ENCODE measurements at regions not wholly inside any gene's neighbourhood (a gene's known extent, or its start where the extent isn't known, plus 50 kb on each side); places are given as distances from the start of the nearest gene placed in this dataset.

DNA sequence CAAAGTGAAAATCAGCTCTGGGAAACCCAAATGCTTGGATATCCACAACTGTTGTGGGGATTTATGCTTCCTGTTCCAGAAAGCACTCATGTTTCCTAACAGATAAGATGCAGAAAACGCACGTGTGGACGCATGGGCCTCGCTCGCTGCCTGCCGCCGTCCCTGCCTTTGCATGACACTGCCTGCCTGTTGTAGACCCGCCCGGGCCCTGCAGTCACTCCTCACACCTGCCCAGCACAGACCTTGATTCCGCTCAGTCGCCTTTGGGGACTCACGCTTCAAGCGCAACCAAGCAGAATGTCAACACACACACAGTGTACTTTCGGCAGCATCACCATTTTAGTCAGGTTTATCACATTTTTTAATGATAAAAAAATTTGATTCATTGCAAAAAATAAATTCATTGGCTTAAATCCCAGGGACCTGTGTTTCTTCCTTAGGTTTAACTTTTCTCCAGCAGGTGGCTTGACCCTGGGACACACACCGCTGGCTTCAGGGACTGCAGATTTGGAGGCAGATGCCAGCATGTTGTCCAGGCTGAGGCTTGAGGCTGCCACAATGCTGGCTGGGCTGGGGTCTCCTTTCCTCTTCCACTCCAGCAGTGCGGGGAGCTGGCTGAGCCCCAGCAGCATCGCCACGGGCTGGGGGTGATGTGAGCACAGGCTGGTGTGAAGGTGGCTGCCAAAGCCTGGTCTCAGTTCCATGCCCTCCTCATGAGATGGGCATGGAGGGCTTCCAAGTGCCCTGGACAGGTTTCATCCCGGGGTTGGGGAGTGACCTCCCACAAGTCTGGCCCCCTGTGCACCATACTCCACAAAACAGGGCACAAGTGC, 416.9 kb upstream of the IRX4 start:
- Histone ChIP-seq H3K9me3 (ENCODE audit: control insufficient read depth, insufficient read depth, low read depth, low read length) (no peaks in the 10 kb centered on the region), H3K27me3 (ENCODE audit: control insufficient read depth, insufficient read depth, low read length) (no peaks in the 10 kb centered on the region), H3K4me3 (ENCODE audit: low read depth, low read length) (no peak overlapping the region), H3K36me3 (ENCODE audit: control insufficient read depth, insufficient read depth, low read length) (no peaks in the 10 kb centered on the region), H3K27ac (ENCODE audit: low read depth, low read length) (no peak overlapping the region), H3K9ac (ENCODE audit: low read length) (no peak overlapping the region), H3K4me1 (ENCODE audit: control insufficient read depth, insufficient read depth, low read length) (peaks cover 15% of the 10 kb centered on the region)

DNA sequence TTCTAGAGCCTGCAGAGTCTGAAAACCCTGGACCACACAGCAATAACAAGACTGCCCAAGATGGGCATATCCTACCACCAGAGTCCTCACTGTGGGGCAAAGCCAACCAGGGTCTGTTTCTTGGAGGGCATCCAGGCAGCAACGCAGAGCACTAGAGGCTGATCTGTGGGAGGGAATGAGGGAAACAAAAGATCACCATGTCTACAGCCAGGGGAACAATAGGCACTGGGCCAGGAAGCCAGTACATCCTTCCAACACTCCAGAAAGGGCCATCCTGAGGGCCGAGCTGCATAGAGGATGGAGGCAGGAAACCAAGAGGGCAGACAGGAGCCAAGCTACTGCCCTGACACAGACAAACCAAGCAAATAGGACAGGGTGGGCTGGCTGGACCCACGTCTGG, 416.1 kb upstream of the IRX4 start:
- no peaks in the 10 kb centered on the region for H3K9me3 ChIP-seq (ENCODE audit: control insufficient read depth, insufficient read depth, low read depth, low read length)
- no peak overlapping the region for H3K4me3 ChIP-seq (ENCODE audit: low read depth, low read length)
- H3K36me3 ChIP-seq (ENCODE audit: control insufficient read depth, insufficient read depth, low read length): no peaks in the 10 kb centered on the region
- H3K27ac ChIP-seq (ENCODE audit: low read depth, low read length): no peak overlapping the region
- H3K4me1 ChIP-seq (ENCODE audit: control insufficient read depth, insufficient read depth, low read length): peaks cover 15% of the 10 kb centered on the region
- H3K9ac ChIP-seq (ENCODE audit: low read length): no peak overlapping the region
- no peaks in the 10 kb centered on the region for H3K27me3 ChIP-seq (ENCODE audit: control insufficient read depth, insufficient read depth, low read length)

DNA sequence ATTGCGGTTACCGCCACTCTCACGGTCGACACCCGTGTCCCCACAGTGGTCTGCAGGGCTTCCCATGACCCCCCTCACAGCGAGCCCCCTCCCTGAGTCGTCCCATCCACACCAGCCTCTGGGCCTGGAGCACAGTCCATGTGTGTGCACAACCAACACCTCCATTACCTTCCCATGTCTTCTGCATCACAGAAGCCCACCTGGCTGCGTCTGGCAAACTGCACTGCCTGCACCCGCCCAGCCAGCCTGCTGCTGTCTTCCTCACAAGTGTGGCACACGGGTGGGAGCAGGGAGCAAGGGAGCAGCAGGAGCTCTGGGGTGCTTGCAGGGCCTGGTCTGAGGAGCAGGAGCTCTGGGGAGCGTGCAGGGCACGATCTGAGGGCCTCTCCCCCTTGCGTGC, 415.3 kb upstream of the IRX4 start:
- H3K9me3 ChIP-seq (ENCODE audit: control insufficient read depth, insufficient read depth, low read depth, low read length): no peaks in the 10 kb centered on the region
- peaks cover 15% of the 10 kb centered on the region for H3K4me1 ChIP-seq (ENCODE audit: control insufficient read depth, insufficient read depth, low read length)
- no peak overlapping the region for H3K4me3 ChIP-seq (ENCODE audit: low read depth, low read length)
- H3K9ac ChIP-seq (ENCODE audit: low read length): no peak overlapping the region
- no peaks in the 10 kb centered on the region for H3K36me3 ChIP-seq (ENCODE audit: control insufficient read depth, insufficient read depth, low read length)
- no peak overlapping the region for H3K27ac ChIP-seq (ENCODE audit: low read depth, low read length)
- no peaks in the 10 kb centered on the region for H3K27me3 ChIP-seq (ENCODE audit: control insufficient read depth, insufficient read depth, low read length)

DNA sequence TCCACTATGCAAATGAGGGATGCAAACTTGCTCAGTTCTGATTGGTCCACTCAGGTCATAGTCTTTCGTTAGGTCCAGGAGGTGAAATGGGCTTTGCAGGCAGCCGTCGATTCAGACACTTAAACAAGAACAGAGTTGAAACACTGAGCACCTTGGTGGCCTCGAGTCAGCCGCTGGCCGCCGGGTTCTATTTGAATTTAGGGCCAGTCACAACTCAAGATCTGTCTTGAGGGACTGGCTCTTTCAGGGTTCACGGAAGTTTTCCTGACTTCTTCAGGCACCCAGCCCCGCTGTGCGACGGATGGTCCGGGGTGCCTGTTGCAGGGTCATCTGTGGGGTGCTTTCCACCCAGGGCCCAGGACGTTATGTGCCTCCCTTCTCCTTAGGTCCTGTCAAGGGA, 412.8 kb upstream of the IRX4 start:
- H3K4me1 ChIP-seq (ENCODE audit: control insufficient read depth, insufficient read depth, low read length): peaks cover 15% of the 10 kb centered on the region; the same call in 1 of the 2 replicates
- no peaks in the 10 kb centered on the region for H3K27me3 ChIP-seq (ENCODE audit: control insufficient read depth, insufficient read depth, low read length)
- H3K9ac ChIP-seq (ENCODE audit: low read length): no peak overlapping the region
- H3K36me3 ChIP-seq (ENCODE audit: control insufficient read depth, insufficient read depth, low read length): no peaks in the 10 kb centered on the region
- H3K27ac ChIP-seq (ENCODE audit: low read depth, low read length): no peak overlapping the region
- H3K4me3 ChIP-seq (ENCODE audit: low read depth, low read length): no peak overlapping the region
- H3K9me3 ChIP-seq (ENCODE audit: control insufficient read depth, insufficient read depth, low read depth, low read length): no peaks in the 10 kb centered on the region

DNA sequence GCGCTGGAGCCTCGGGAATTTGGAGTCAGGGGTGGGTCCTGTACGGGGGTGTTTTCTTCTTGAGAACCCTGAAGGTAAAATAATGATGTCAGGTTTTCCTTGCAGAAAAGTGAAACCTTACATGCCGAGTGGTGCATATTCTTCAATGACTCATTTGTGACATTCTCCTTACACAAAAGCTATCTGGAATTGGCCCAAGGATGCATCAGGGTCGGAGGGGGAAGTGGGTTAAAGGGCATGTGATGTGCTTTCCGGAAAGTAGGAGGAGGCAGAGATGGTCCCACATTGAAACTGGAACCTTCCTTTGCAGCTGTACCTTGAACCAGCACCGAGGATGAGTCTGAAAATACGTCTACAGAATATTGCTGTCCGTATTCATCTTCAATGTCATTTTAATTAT, 411.2 kb upstream of the IRX4 start:
- Histone ChIP-seq H3K9me3 (ENCODE audit: control insufficient read depth, insufficient read depth, low read depth, low read length) (no peaks in the 10 kb centered on the region), H3K4me1 (ENCODE audit: control insufficient read depth, insufficient read depth, low read length) (peaks cover 15% of the 10 kb centered on the region; the same call in 1 of the 2 replicates), H3K4me3 (ENCODE audit: low read depth, low read length) (no peak overlapping the region), H3K27me3 (ENCODE audit: control insufficient read depth, insufficient read depth, low read length) (no peaks in the 10 kb centered on the region), H3K36me3 (ENCODE audit: control insufficient read depth, insufficient read depth, low read length) (no peaks in the 10 kb centered on the region), H3K9ac (ENCODE audit: low read length) (no peak overlapping the region), H3K27ac (ENCODE audit: low read depth, low read length) (no peak overlapping the region)

DNA sequence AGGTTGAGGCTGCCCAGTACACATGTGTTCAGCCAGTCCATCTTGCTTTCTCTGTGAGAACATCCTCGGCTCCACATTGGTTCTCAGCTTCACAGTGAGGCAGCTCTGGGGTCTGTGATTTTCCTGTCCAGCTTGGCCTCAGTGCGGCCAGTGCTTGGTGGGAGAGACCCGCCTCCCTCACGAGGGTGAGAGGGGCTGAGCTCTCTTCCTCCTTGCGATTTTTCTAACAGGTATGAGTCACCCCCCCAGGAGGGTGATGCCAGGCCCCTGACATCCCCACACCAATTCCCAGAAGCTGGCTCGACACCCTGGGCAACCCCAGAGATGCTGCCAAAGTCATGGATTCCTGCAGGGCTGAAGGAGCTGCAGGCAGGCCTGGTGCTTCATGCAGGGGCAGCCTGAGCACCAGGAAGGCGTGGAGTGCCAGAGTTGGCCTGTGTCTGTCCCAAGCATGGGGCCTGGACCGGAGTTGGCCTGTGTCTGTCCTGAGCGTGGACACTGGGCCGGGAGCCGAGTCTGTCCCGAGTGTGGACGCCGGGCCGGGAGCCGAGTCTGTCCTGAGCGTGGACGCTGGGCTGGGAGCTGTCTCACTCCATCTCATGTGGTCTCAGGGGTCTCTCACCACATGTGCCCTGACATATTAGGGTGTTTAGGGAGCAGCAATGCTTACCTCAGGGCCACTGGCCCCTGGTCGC, 408.6 kb upstream of the IRX4 start:
- Histone ChIP-seq H3K36me3 (ENCODE audit: control insufficient read depth, insufficient read depth, low read length) (no peaks in the 10 kb centered on the region), H3K4me1 (ENCODE audit: control insufficient read depth, insufficient read depth, low read length) (peaks cover 14% of the 10 kb centered on the region; the same call in 1 of the 2 replicates), H3K9ac (ENCODE audit: low read length) (no peak overlapping the region), H3K4me3 (ENCODE audit: low read depth, low read length) (no peak overlapping the region), H3K27me3 (ENCODE audit: control insufficient read depth, insufficient read depth, low read length) (no peaks in the 10 kb centered on the region), H3K27ac (ENCODE audit: low read depth, low read length) (no peak overlapping the region), H3K9me3 (ENCODE audit: control insufficient read depth, insufficient read depth, low read depth, low read length) (no peaks in the 10 kb centered on the region)

DNA sequence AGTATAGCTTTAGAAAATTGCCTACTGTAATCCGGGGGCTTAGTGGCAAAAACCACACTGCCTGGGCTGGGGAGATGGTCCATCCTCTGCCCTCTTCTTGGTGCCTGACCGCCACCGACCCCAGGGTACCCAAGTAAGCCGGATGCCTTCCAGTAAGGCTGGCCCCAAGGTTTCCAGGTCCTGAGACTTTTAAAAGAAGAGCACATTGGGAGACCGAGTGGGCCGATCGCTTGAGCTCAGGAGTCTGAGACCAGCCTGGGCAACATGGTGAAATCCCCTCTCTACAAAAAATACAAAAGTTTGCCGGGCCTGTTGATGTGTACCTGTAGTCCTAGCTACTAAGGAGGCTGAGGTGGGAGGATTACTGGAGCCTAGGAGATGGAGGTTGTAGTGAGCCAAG, 406.7 kb upstream of the IRX4 start:
- no peak overlapping the region for H3K27ac ChIP-seq (ENCODE audit: low read depth, low read length)
- H3K27me3 ChIP-seq (ENCODE audit: control insufficient read depth, insufficient read depth, low read length): no peaks in the 10 kb centered on the region

DNA sequence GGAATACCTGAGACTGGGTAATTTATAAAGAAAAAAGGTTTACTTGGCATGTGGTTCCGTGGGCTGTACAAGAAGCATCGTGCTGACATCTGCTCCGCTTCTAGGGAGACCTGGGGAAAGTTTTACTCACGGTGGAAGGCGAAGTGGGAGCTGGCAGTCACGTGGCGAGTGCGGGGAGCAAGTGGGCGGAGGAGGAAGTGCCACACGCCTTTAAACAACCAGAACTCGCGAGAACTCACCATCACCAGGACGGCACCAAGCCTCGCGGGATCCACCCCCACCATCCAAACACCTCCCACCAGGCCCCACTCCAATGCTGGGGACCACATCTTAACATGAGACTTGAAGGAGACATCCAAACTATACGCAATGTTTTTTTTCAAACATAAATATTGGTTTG, 406.2 kb upstream of the IRX4 start:
- Histone ChIP-seq H3K27ac (ENCODE audit: low read depth, low read length) (no peak overlapping the region), H3K27me3 (ENCODE audit: control insufficient read depth, insufficient read depth, low read length) (no peaks in the 10 kb centered on the region), H3K4me1 (ENCODE audit: control insufficient read depth, insufficient read depth, low read length) (no peaks in the 10 kb centered on the region), H3K9ac (ENCODE audit: low read length) (no peak overlapping the region), H3K9me3 (ENCODE audit: control insufficient read depth, insufficient read depth, low read depth, low read length) (no peaks in the 10 kb centered on the region), H3K36me3 (ENCODE audit: control insufficient read depth, insufficient read depth, low read length) (no peaks in the 10 kb centered on the region), H3K4me3 (ENCODE audit: low read depth, low read length) (no peak overlapping the region)

More for the DNA sequence above, 406.7 kb upstream of the IRX4 start:
- no peak overlapping the region for H3K9ac ChIP-seq (ENCODE audit: low read length)
- no peaks in the 10 kb centered on the region for H3K36me3 ChIP-seq (ENCODE audit: control insufficient read depth, insufficient read depth, low read length)
- no peaks in the 10 kb centered on the region for H3K4me1 ChIP-seq (ENCODE audit: control insufficient read depth, insufficient read depth, low read length)
- H3K9me3 ChIP-seq (ENCODE audit: control insufficient read depth, insufficient read depth, low read depth, low read length): no peaks in the 10 kb centered on the region
- no peak overlapping the region for H3K4me3 ChIP-seq (ENCODE audit: low read depth, low read length)

DNA sequence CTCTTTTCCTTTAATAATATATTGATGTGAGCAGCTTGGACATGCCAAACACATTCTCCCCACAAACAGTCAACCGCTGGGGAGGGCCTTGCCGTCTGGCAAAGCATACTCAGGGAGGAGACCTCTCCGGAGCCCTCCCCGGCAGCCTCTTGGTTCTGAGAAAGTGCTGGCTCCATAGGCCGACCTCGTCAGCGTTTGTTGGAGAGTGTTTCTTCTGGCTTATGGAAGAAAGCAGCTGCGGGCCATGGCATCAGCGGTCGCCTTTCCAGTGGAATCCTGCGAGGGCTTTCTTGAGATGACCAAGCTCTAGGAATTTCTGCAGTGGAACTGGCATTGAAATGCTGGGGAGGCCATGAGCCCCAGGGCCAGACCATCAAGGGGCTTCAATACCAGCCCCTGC, 405.7 kb upstream of the IRX4 start:
- no peak overlapping the region for H3K9ac ChIP-seq (ENCODE audit: low read length)

DNA sequence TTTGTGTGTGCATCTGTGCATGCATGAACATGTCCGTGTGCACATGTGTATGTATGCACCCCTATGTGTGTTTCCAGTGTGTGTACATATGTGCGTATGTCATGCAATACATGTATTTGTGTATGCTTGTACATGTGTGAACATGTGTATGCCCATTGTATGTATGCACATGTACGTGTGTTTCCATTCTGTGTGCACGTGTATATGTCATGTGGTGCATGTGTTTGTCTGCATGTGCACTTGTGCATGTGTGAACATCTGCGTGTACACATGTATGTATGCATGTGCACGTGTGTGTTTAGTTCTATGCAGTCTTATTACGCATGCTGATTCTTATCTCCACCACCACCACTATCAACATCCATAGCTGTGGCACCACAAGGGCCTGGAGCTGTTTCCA, 403.5 kb upstream of the IRX4 start:
- Histone ChIP-seq H3K4me1 (ENCODE audit: control insufficient read depth, insufficient read depth, low read length) (no peaks in the 10 kb centered on the region), H3K9ac (ENCODE audit: low read length) (no peak overlapping the region), H3K36me3 (ENCODE audit: control insufficient read depth, insufficient read depth, low read length) (no peaks in the 10 kb centered on the region), H3K27me3 (ENCODE audit: control insufficient read depth, insufficient read depth, low read length) (no peaks in the 10 kb centered on the region), H3K9me3 (ENCODE audit: control insufficient read depth, insufficient read depth, low read depth, low read length) (no peaks in the 10 kb centered on the region), H3K4me3 (ENCODE audit: low read depth, low read length) (no peak overlapping the region), H3K27ac (ENCODE audit: low read depth, low read length) (no peak overlapping the region)

More for the DNA sequence above, 405.7 kb upstream of the IRX4 start:
- Histone ChIP-seq H3K27ac (ENCODE audit: low read depth, low read length) (no peak overlapping the region), H3K4me1 (ENCODE audit: control insufficient read depth, insufficient read depth, low read length) (no peaks in the 10 kb centered on the region), H3K27me3 (ENCODE audit: control insufficient read depth, insufficient read depth, low read length) (no peaks in the 10 kb centered on the region), H3K4me3 (ENCODE audit: low read depth, low read length) (no peak overlapping the region), H3K9me3 (ENCODE audit: control insufficient read depth, insufficient read depth, low read depth, low read length) (no peaks in the 10 kb centered on the region), H3K36me3 (ENCODE audit: control insufficient read depth, insufficient read depth, low read length) (no peaks in the 10 kb centered on the region)

DNA sequence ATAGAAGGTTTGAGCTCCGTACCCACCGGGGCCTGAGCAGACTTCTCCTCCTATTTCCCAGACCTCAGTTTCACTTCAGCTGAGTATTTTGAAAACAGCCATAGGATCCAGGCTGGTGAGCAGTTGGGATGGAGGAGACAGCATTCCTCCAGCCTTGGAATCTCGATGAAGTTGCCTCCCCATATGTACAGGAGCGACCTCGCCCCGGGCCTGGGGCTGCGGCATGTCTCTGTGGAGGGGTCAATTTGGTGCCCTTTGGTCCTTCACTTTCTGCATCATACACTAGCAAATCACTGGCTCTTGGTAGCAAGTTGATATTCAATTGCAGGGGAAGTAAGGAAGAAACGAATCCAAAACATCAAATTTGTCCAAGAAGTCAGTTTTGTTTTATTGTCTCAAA, 402.0 kb upstream of the IRX4 start:
- no peak overlapping the region for H3K4me3 ChIP-seq (ENCODE audit: low read depth, low read length)
- H3K9ac ChIP-seq (ENCODE audit: low read length): no peak overlapping the region
- no peaks in the 10 kb centered on the region for H3K9me3 ChIP-seq (ENCODE audit: control insufficient read depth, insufficient read depth, low read depth, low read length)
- H3K36me3 ChIP-seq (ENCODE audit: control insufficient read depth, insufficient read depth, low read length): no peaks in the 10 kb centered on the region
- H3K27ac ChIP-seq (ENCODE audit: low read depth, low read length): no peak overlapping the region
- H3K4me1 ChIP-seq (ENCODE audit: control insufficient read depth, insufficient read depth, low read length): no peaks in the 10 kb centered on the region
- no peaks in the 10 kb centered on the region for H3K27me3 ChIP-seq (ENCODE audit: control insufficient read depth, insufficient read depth, low read length)

All from HUES6 (cell line).